Fibroblast of mammary gland (primary cell): ENCODE measurements at regions not wholly inside any gene's neighbourhood (a gene's known extent, or its start where the extent isn't known, plus 50 kb on each side); places are given as distances from the start of the nearest gene placed in this dataset.

Source experiments
- DNase-seq: peaks from one replicate; pipeline ENCODE4 v3.0.0-alpha.2; 2010; ENCODE audit warnings: low read depth
- H3K4me3 ChIP-seq: 2 replicates; pipeline ENCODE4 v1.5.1; 2011; ENCODE audit warnings: low read depth, mild to moderate bottlenecking, low read length, moderate library complexity; ENCODE audit not compliant: control insufficient read depth
- TF ChIP-seq, protein P1 (sequence below): conservative IDR thresholded peaks from 2 replicates; pipeline ENCODE4 v1.5.1; 2011; ENCODE audit warnings: low read depth, low read length, inconsistent platforms; ENCODE audit not compliant: control insufficient read depth, insufficient read depth

DNA sequence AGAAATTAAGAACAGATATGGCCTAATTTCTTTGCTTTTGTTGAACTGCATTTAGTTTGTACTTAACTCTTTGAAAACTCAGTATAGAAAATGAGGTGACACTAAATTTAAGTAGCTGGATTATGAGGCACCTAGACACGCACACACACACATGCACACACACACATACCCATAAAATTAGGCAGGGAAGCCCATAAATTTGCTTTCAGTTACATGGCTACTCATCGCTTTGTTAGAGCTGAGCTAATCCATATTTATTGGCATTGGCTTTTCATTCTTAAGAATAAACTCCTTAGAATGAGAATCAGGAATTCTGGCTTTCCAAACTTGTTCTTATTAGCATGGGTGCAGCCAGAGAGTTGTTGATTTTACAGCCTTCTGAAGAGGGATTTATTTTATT lies 61.7 kb upstream of the MBNL2 start:
- no peak for DNase-seq

DNA sequence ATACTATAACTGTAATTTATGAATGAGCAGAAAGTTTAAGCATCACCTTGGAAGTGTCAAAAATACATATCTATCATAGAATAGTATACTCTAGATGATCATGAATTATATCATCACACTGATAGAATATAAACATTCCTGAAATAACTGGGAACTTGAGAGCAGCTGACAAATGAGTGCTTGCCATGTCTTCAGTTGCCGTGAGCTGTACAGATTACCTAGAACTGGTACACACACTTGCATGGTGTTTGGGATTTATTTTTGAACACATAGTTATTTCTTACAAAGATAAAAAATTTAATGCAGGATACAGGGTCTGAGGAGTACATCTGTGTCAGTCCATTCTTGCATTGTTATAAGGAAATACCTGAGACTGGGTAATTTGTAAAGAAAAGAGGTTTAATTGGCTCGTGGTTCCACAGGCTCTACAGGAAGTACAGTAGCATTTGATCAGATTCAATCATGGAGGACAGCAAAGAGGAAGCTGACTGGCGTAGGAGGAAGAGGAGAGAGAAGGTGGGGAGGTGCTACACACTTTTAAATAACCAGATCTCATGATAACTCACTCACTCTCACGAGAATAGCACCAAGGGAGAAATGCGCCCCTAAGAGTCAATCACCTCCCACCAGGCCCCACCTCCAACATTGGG lies 60.4 kb upstream of the MBNL2 start:
- no peak overlapping the region for H3K4me3 ChIP-seq
- TF ChIP-seq, protein P1, sequence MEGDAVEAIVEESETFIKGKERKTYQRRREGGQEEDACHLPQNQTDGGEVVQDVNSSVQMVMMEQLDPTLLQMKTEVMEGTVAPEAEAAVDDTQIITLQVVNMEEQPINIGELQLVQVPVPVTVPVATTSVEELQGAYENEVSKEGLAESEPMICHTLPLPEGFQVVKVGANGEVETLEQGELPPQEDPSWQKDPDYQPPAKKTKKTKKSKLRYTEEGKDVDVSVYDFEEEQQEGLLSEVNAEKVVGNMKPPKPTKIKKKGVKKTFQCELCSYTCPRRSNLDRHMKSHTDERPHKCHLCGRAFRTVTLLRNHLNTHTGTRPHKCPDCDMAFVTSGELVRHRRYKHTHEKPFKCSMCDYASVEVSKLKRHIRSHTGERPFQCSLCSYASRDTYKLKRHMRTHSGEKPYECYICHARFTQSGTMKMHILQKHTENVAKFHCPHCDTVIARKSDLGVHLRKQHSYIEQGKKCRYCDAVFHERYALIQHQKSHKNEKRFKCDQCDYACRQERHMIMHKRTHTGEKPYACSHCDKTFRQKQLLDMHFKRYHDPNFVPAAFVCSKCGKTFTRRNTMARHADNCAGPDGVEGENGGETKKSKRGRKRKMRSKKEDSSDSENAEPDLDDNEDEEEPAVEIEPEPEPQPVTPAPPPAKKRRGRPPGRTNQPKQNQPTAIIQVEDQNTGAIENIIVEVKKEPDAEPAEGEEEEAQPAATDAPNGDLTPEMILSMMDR = no peak
- DNase-seq = no peak

More for the DNA sequence above, 61.7 kb upstream of the MBNL2 start:
- TF ChIP-seq, protein P1 = no peak
- H3K4me3 ChIP-seq = no peak overlapping the region

DNA sequence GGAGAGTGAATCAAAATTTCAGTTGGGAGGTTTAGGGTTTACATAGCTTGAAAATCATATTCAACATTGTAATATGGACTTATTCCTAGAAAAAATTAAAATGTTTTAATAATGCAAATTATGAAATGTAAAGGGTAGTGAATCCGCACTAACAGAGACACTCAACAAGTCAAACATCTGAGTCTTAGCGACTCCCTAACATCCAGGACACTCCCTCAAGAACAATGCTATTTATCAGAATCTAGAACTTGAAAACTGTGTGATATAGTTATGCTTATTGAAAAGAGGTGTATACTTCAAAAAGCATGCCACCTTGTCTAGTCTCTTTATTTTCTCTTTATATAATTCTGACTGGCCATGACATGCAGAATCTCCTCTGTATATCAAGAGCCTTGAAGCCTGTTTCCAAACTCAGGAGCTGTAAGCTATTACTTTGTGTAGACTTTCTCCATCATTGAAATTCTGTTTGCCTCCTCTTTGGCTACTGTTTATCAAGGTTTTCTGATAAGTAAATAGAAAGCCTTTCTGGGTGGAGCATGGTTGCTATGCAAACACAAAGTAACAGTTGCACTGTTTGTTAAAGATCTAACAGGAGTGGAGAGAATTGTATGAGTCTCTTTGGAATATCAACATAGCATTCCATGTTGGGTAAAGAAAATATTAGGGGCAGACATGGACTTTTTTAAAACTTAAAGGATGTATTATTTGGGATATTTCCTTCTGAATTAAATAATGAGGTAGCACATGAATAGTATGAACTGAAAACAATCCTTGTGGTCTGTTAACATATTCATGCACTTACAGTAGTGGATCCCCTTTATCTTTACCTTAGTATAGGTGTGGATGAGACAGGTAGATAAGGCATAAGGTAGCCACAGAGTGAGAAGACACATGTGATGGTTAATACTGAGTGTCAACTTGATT lies 56.4 kb upstream of the MBNL2 start:
- DNase-seq = no peak
- TF ChIP-seq, protein P1 = no peak
- no peak overlapping the region for H3K4me3 ChIP-seq

DNA sequence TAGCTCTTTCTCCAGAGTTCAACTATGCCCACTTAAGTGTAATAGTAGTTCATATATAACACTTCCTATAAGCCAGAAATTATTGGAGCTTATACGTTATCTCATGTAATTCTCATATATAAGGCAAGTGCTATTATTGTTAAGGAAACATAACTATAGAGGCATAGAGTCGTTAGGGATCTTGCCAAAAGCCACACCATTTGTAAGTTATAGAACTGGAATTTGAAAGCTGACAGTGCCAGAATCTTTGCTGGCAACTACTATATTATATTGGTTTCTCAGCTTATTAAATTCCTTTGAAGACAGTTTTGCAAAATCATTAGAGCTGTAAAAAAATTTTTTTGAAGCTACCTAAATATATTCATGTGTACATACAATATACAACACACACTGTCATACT lies 51.0 kb upstream of the MBNL2 start:
- TF ChIP-seq, protein P1 = no peak

More for the DNA sequence above, 51.0 kb upstream of the MBNL2 start:
- DNase-seq = no peak
- no peak overlapping the region for H3K4me3 ChIP-seq
